ENCODE measurements at regions not wholly inside any gene's neighbourhood (a gene's known extent, or its start where the extent isn't known, plus 50 kb on each side); places are given as distances from the start of the nearest gene placed in this dataset.

DNA sequence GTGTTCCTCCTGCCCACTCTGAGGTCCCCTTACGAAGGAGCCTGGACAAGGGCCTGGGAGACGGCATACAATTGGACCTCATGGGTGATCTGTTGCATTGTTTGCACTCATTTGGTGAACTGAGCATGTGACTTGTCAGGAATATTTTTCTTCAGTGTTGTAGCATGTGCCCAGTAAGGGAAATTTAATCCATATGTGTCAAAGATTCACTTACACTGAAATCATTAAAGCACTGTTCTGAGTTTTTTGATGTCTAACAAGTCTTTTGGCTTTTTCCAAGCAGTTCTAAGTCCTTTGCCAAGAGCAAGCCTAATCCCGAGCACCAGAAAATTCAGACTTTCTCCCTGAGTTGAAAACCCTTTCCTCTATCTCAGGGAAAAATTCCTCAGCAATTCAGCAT is 61.6 kb upstream of the RPS23 start:
- ChIA-PET POLR2A (no interaction called here), CTCF (no interaction called here)
- Histone ChIP-seq H3K27ac (no peak overlapping the region), H3K4me3 (no peak overlapping the region), H3K4me1 (no peaks in the 10 kb centered on the region), H3K4me2 (no peak overlapping the region), H3K9me3 (no peaks in the 10 kb centered on the region)
- DNase-seq (ENCODE audit: low read depth in 1 of 2, low spot score in 1 of 2) (no peak), ATAC-seq (no peak), FAIRE-seq (no peak)
- WGBS (ENCODE audit: missing lambda C conversion rate): 59% methylated on average over 3 of the region's 3 CpGs
- TF ChIP-seq BHLHE40 (IDR thresholded peaks at IDR 0.05; ENCODE audit: low read depth, low read length): no peak
- no peak for TF ChIP-seq CBX8 (IDR thresholded peaks at IDR 0.05)
- TF ChIP-seq TP53 (CRISPR knock-in tag; IDR thresholded peaks at IDR 0.05): no peak
- TF ChIP-seq, protein P1, sequence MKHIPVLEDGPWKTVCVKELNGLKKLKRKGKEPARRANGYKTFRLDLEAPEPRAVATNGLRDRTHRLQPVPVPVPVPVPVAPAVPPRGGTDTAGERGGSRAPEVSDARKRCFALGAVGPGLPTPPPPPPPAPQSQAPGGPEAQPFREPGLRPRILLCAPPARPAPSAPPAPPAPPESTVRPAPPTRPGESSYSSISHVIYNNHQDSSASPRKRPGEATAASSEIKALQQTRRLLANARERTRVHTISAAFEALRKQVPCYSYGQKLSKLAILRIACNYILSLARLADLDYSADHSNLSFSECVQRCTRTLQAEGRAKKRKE (CRISPR knock-in tag; IDR thresholded peaks at IDR 0.05; ENCODE audit: low read depth): no peak
- no peak for TF ChIP-seq RCOR1 (IDR thresholded peaks at IDR 0.05; ENCODE audit: low read depth, low read length)

DNA sequence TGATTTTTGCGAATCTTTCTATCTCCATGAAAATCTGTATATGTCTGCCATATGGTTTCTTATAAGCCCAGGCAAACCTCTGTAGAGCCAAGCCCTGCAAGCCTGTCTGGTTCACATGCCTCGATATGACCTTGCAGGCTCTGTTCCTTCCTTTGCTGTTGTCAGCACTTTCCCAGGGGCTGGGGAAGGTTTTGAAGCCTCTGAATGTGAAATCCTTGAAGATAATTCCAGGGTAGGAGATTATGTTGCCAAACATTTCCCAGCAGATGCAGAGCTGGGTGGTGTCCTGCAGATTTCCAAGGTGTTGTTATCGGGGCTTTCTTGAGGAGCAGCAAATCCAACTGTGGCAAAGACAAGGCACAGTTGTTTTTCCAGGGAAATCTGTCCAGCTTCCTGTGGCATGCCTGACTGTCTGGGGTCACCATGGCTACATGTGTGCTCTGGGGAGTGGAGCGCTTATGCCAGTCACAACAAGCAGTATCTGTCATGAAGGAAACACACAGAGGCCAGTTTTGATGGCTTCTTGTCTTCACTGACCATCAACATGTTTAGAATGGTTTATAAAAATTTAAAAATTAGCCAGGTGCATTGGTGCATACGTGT is 60.7 kb upstream of the RPS23 start:
- ATAC-seq: no peak
- no peak for TF ChIP-seq CHD2 (IDR thresholded peaks at IDR 0.05; ENCODE audit: low read length, partially characterized antibody)
- TF ChIP-seq, protein P2, sequence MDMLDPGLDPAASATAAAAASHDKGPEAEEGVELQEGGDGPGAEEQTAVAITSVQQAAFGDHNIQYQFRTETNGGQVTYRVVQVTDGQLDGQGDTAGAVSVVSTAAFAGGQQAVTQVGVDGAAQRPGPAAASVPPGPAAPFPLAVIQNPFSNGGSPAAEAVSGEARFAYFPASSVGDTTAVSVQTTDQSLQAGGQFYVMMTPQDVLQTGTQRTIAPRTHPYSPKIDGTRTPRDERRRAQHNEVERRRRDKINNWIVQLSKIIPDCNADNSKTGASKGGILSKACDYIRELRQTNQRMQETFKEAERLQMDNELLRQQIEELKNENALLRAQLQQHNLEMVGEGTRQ (IDR thresholded peaks at IDR 0.05): no peak
- no peak for TF ChIP-seq BHLHE40 (IDR thresholded peaks at IDR 0.05; ENCODE audit: low read depth, low read length)
- no peak for TF ChIP-seq HOXB5 (CRISPR knock-in tag; IDR thresholded peaks at IDR 0.05)
- TF ChIP-seq FOXS1 (CRISPR knock-in tag; IDR thresholded peaks at IDR 0.05): no peak
- no peak for TF ChIP-seq CHD4 (IDR thresholded peaks at IDR 0.05; ENCODE audit: borderline replicate concordance)
- TF ChIP-seq RFX5 (IDR thresholded peaks at IDR 0.05): no peak
- no peak for TF ChIP-seq RAD21 (conservative IDR thresholded peaks at IDR 0.05 in 1 of 2, IDR thresholded peaks at IDR 0.05 in 1 of 2)
- TF ChIP-seq ZFP36 (IDR thresholded peaks at IDR 0.05; ENCODE audit: borderline replicate concordance, partially characterized antibody): no peak
- TF ChIP-seq CEBPB (IDR thresholded peaks at IDR 0.05): no peak
- no peak for TF ChIP-seq CBX2 (IDR thresholded peaks at IDR 0.05; ENCODE audit: borderline replicate concordance, low read depth)
- TF ChIP-seq, protein P3, sequence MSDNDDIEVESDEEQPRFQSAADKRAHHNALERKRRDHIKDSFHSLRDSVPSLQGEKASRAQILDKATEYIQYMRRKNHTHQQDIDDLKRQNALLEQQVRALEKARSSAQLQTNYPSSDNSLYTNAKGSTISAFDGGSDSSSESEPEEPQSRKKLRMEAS (IDR thresholded peaks at IDR 0.05): no peak
- TF ChIP-seq HEYL (CRISPR knock-in tag; IDR thresholded peaks at IDR 0.05): no peak
- TF ChIP-seq RNF2 (IDR thresholded peaks at IDR 0.05; ENCODE audit: borderline replicate concordance, low read depth): no peak
- no peak for DNase-seq (ENCODE audit: low read depth in 1 of 2, low spot score in 1 of 2)
- FAIRE-seq: no peak
- Histone ChIP-seq H3K27ac (no peak overlapping the region), H3K4me1 (no peaks in the 10 kb centered on the region), H3K9me3 (no peaks in the 10 kb centered on the region), H3K4me2 (no peak overlapping the region), H3K4me3 (no peak overlapping the region)
- WGBS (ENCODE audit: missing lambda C conversion rate): 42% methylated on average over 5 of the region's 5 CpGs
- CTCF ChIA-PET: interaction anchor here (0.6 kb wide), 1 partner anchor 326 kb away, joined by 3 read pairs; no protein-coding TSS in a partner anchor
- POLR2A ChIA-PET: no interaction called here

DNA sequence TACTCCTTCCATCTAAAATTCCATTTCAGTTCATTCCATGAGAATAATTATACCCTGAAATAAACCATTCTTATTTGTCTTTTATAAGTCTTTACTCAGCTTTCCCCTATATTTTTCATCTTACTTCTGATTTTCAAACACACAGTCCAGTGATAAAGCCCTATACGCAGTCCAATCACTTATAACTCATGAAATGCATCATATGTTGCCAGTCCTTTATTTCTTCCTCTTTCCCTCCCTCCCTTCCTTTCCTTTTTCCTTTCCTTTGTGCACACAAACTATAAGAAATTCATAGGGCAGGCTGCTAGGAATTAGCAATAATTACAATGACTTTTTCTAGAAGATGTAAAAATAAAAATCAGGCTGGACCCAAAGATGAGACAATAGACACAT is 58.8 kb upstream of the RPS23 start:
- ATAC-seq (no peak), FAIRE-seq (no peak), DNase-seq (ENCODE audit: low read depth in 1 of 2, low spot score in 1 of 2) (no peak)
- Histone ChIP-seq H3K27ac (no peak overlapping the region), H3K4me1 (no peaks in the 10 kb centered on the region), H3K4me3 (no peak overlapping the region), H3K4me2 (no peak overlapping the region), H3K9me3 (no peaks in the 10 kb centered on the region)
- 81% methylated on average over 1 of the region's 1 CpG for WGBS (ENCODE audit: missing lambda C conversion rate)
- TF ChIP-seq NR3C1 (IDR thresholded peaks at IDR 0.05) (no peak), CBX2 (IDR thresholded peaks at IDR 0.05; ENCODE audit: borderline replicate concordance, low read depth) (no peak), ZC3H11A (IDR thresholded peaks at IDR 0.05) (no peak), HOXA7 (CRISPR knock-in tag; IDR thresholded peaks at IDR 0.05) (no peak), SREBF2 (IDR thresholded peaks at IDR 0.05) (no peak), RARB (CRISPR knock-in tag; IDR thresholded peaks at IDR 0.05) (no peak), CHD2 (IDR thresholded peaks at IDR 0.05; ENCODE audit: low read length, partially characterized antibody) (no peak), CBX8 (IDR thresholded peaks at IDR 0.05) (no peak), RNF2 (IDR thresholded peaks at IDR 0.05; ENCODE audit: borderline replicate concordance, low read depth) (no peak), HEYL (CRISPR knock-in tag; IDR thresholded peaks at IDR 0.05) (no peak), EHF (CRISPR knock-in tag; IDR thresholded peaks at IDR 0.05) (no peak), GATA3 (IDR thresholded peaks at IDR 0.05; ENCODE audit: borderline replicate concordance) (no peak), CEBPB (IDR thresholded peaks at IDR 0.05) (no peak), CHD4 (IDR thresholded peaks at IDR 0.05; ENCODE audit: borderline replicate concordance) (no peak)
- TF ChIP-seq, protein P4, sequence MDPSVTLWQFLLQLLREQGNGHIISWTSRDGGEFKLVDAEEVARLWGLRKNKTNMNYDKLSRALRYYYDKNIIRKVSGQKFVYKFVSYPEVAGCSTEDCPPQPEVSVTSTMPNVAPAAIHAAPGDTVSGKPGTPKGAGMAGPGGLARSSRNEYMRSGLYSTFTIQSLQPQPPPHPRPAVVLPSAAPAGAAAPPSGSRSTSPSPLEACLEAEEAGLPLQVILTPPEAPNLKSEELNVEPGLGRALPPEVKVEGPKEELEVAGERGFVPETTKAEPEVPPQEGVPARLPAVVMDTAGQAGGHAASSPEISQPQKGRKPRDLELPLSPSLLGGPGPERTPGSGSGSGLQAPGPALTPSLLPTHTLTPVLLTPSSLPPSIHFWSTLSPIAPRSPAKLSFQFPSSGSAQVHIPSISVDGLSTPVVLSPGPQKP (IDR thresholded peaks at IDR 0.05; ENCODE audit: low read depth, low read length): no peak
- TF ChIP-seq, protein P3 (IDR thresholded peaks at IDR 0.05): no peak
- TF ChIP-seq, protein P5, sequence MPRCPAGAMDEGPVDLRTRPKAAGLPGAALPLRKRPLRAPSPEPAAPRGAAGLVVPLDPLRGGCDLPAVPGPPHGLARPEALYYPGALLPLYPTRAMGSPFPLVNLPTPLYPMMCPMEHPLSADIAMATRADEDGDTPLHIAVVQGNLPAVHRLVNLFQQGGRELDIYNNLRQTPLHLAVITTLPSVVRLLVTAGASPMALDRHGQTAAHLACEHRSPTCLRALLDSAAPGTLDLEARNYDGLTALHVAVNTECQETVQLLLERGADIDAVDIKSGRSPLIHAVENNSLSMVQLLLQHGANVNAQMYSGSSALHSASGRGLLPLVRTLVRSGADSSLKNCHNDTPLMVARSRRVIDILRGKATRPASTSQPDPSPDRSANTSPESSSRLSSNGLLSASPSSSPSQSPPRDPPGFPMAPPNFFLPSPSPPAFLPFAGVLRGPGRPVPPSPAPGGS (IDR thresholded peaks at IDR 0.05): no peak
- TF ChIP-seq, protein P2 (IDR thresholded peaks at IDR 0.05): no peak
- POLR2A ChIA-PET: no interaction called here
- CTCF ChIA-PET: interaction anchor here (1.1 kb wide), 1 partner anchor 15 kb away, joined by 3 read pairs; no protein-coding TSS in a partner anchor
